ENCODE measurements at regions not wholly inside any gene's neighbourhood (a gene's known extent, or its start where the extent isn't known, plus 50 kb on each side); places are given as distances from the start of the nearest gene placed in this dataset.
"Not testable (repeated sequence)": the region's sequence is repeated elsewhere in the genome, so short reads cannot be mapped to it uniquely, and the experiment has no call there.

DNA sequence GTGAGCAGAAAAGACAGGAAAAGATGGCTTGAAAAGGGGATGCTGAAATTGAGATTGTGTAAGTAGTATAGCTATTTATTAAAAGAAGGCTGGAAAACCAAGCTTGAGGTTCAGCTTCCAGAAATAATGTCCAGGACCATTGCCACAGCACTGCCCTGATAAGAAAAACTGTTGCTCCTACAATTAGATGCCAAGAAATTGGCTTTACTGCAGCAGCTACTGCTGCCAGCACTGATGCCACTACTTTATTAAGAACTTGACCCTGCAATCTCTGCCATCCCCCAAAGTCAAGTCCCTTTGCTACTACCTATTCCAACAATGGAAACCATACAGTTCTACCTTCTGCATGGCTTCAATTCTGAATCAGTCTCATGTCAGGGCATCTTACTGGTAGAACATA is 130.0 kb upstream of the VAMP7 start:
- Mint-ChIP-seq H3K4me3 (no peak overlapping the region), H3K4me1 (no peaks in the 10 kb centered on the region), H3K27me3 (no peaks in the 10 kb centered on the region), H3K36me3 (ENCODE audit: low read depth) (no peaks in the 10 kb centered on the region), H3K27ac (no peak overlapping the region)
- ATAC-seq = no peak
- no peaks in the 10 kb centered on the region for H3K9me3 ChIP-seq (ENCODE audit: control insufficient read depth, low read length, poor library complexity, severe bottlenecking)
- no peak for DNase-seq

DNA sequence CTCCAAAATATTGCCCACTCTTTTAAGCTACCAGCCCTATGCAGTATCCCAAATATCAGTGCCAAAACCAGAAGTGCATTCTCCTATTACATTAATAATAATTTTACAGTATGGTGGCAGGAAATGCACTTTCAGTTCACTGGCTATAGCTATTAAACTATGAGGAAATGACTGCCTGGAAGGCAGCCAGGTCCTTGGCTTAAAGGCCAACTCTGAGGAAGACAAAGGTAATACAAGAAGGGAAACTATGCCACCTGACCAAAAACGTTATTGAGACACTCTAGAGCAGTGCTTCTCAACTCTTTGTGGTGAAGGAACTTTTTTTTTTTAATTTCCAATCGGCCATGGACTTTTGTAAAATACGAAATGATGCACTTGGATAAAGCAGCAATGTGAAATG is 133.6 kb upstream of the VAMP7 start:
- ATAC-seq (no peak), DNase-seq (no peak)
- Mint-ChIP-seq H3K36me3 (ENCODE audit: low read depth) (no peaks in the 10 kb centered on the region), H3K4me3 (no peak overlapping the region), H3K4me1 (no peaks in the 10 kb centered on the region), H3K27ac (no peak overlapping the region), H3K27me3 (no peaks in the 10 kb centered on the region)
- H3K9me3 ChIP-seq (ENCODE audit: control insufficient read depth, low read length, poor library complexity, severe bottlenecking) = no peaks in the 10 kb centered on the region

DNA sequence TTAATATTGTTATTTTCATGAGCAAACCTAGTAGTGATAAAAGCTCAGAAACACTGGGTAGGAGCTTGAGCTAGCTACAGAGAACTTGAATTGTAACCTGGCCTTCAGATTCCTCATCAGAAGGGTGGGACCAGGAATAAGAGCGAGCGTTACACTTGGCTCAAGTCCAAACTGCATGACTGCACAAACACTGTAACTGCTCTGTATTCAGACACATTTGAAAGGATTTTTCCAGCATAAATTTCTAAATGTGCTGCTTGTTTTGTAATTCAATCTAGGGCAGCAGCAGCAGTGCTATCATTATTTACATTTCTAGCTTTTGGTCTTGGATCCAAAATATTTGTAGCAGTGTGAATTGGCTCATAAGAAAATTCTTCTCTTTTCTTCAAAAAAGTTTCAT is 133.0 kb upstream of the TMLHE start:
- DNase-seq = no peak
- H3K4me1 Mint-ChIP-seq = no peaks in the 10 kb centered on the region
- no peaks in the 10 kb centered on the region for H3K9me3 ChIP-seq (ENCODE audit: control insufficient read depth, low read length, poor library complexity, severe bottlenecking)
- H3K27ac Mint-ChIP-seq = no peak overlapping the region
- H3K27me3 Mint-ChIP-seq = no peaks in the 10 kb centered on the region
- H3K36me3 Mint-ChIP-seq (ENCODE audit: low read depth) = no peaks in the 10 kb centered on the region
- H3K4me3 Mint-ChIP-seq = no peak overlapping the region
- ATAC-seq = no peak

DNA sequence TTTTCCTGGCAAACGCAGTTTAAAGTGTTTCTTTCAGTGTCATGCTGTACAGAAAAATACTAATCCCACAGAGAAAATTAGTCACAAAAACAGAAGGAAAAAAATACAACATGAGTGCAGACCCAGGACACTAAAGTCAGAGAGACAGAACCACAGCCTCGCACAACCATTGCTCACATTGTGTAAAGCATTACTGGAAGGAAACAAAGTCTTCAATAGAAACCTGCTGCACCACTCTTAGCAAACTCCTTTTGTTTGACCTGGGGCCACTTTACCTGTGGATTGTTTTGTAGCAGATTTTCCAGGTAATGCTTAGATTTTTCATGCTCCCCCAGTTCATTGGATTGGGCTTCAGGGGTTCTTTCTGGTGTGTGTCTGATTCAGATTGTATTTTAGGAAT is 131.8 kb upstream of the TMLHE start:
- Mint-ChIP-seq H3K27ac (no peak overlapping the region), H3K36me3 (ENCODE audit: low read depth) (no peaks in the 10 kb centered on the region), H3K4me3 (no peak overlapping the region), H3K4me1 (no peaks in the 10 kb centered on the region), H3K27me3 (no peaks in the 10 kb centered on the region)
- ATAC-seq (no peak), DNase-seq (no peak)
- no peaks in the 10 kb centered on the region for H3K9me3 ChIP-seq (ENCODE audit: control insufficient read depth, low read length, poor library complexity, severe bottlenecking)

DNA sequence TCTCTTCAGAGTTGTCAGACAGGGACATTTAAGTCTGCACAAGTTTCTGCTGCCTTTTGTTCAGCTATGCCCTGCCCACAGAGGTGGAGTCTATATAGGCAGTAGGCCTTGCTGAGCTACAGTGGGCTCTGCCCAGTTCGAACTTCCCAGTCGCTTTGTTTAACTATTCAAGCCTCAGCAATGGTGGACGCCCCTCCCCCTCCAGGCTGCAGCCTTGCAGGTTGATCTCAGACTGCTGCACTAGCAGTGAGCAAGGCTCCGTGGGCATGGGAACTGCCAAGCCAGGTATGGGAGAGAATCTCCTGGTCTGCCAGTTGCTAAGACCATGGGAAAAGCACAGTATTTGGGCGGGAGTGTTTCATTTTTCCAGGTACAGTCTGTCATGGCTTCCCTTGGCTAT is 115.6 kb upstream of the TMLHE start:
- H3K4me1 Mint-ChIP-seq; H3K27ac Mint-ChIP-seq; H3K27me3 Mint-ChIP-seq; H3K4me3 Mint-ChIP-seq; H3K9me3 ChIP-seq (ENCODE audit: control insufficient read depth, low read length, poor library complexity, severe bottlenecking); H3K36me3 Mint-ChIP-seq (ENCODE audit: low read depth); DNase-seq; ATAC-seq: not testable (repeated sequence)

DNA sequence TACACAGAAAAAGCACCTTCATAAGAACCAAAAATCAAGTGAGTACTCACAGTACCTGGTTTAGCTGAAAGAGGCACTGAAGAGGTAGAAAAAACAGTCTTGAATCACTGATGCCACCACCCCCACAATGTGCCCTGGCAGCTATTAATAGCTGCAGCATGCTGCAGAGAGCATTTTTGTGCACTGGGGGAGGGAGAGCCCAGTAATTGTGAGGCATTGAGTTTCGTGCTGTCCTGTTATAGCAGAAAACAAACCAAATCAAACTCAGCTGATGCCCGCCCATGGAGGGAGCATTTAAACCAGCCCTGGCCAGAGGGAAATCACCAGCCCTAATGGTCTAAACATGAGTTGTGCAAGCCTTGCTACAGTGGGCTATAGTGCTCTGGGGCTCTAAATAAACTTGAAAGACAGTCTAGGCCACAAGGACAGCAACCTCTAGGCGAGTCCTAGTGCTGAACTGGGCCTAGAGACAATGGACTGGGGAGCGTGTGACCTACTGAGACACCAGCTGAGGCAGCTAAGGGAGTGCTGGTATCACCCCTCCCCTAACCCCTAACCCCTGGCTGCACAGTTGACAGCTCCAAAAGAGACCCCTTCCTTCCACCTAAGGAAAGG is 106.3 kb upstream of the TMLHE start:
- Mint-ChIP-seq H3K27me3 (no peaks in the 10 kb centered on the region), H3K27ac (no peak overlapping the region), H3K4me3 (no peak overlapping the region), H3K36me3 (ENCODE audit: low read depth) (no peaks in the 10 kb centered on the region), H3K4me1 (no peaks in the 10 kb centered on the region)
- DNase-seq = no peak
- no peak for ATAC-seq
- H3K9me3 ChIP-seq (ENCODE audit: control insufficient read depth, low read length, poor library complexity, severe bottlenecking) = no peaks in the 10 kb centered on the region

DNA sequence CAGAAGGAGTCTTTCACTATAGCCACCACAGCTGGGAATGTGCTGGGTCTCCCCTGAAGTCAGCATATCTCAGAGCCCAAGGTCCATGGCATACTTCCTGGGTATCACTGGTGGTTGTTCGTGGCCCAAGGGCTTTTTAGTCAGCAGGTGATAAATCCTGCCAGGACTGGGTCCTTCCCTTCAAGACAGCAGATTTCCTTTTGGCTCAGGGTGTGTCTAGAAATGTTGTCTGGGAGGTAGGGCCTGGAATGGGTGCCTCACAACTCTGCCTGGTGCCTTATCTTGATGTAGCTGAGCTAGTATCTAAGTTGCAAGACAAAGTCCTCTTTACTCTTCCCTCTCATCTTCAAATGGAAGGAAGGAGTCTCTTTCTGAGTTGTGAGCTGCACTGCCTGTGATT is 102.4 kb upstream of the TMLHE start:
- Mint-ChIP-seq H3K27me3 (no peaks in the 10 kb centered on the region), H3K4me1 (no peaks in the 10 kb centered on the region), H3K36me3 (ENCODE audit: low read depth) (no peaks in the 10 kb centered on the region), H3K4me3 (no peak overlapping the region), H3K27ac (no peak overlapping the region)
- no peaks in the 10 kb centered on the region for H3K9me3 ChIP-seq (ENCODE audit: control insufficient read depth, low read length, poor library complexity, severe bottlenecking)
- no peak for DNase-seq
- ATAC-seq = no peak

DNA sequence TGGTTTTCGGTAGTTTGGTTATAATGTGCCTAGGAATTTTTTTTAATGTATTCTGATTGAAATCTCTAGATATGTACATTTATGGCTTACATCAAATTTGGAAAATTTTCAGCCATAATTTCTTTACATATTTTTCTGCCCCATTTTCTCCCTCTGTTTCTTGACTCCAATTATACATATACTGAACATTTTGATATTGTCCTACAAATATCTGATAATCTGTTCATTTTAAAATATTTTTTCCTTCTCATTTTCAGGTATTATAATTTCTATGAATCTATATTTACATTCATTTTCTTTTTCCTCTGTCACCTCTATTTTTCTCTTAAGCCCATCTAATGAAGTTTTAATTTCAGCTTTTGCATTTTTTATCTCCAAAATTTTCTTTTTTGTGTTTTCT is 82.7 kb upstream of the TMLHE start:
- Mint-ChIP-seq H3K4me3 (no peak overlapping the region), H3K36me3 (ENCODE audit: low read depth) (no peaks in the 10 kb centered on the region), H3K27ac (no peak overlapping the region), H3K4me1 (no peaks in the 10 kb centered on the region), H3K27me3 (no peaks in the 10 kb centered on the region)
- no peak for DNase-seq
- no peaks in the 10 kb centered on the region for H3K9me3 ChIP-seq (ENCODE audit: control insufficient read depth, low read length, poor library complexity, severe bottlenecking)
- no peak for ATAC-seq

DNA sequence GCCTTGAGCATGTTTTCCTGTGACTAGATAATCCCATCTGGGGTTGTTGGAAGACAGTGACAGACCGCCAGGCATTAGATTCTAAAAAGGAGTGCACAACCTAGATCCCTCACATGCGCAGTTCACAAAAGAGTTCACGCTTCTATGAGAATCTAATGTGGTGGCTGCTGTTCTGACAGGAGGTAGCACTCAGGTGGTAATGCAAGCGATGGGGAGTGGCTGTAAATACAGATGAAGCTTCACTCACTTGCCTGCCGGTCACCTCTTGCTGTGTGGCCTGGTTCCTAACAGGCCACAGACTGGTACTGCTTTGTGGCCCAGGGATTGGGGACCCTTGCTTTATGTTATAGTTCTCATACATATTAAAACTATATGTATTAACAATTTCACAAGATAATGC is 81.9 kb upstream of the TMLHE start:
- Mint-ChIP-seq H3K4me1 (no peaks in the 10 kb centered on the region), H3K36me3 (ENCODE audit: low read depth) (no peaks in the 10 kb centered on the region), H3K27ac (no peak overlapping the region), H3K27me3 (no peaks in the 10 kb centered on the region), H3K4me3 (no peak overlapping the region)
- H3K9me3 ChIP-seq (ENCODE audit: control insufficient read depth, low read length, poor library complexity, severe bottlenecking) = no peaks in the 10 kb centered on the region
- ATAC-seq = no peak
- DNase-seq = no peak

DNA sequence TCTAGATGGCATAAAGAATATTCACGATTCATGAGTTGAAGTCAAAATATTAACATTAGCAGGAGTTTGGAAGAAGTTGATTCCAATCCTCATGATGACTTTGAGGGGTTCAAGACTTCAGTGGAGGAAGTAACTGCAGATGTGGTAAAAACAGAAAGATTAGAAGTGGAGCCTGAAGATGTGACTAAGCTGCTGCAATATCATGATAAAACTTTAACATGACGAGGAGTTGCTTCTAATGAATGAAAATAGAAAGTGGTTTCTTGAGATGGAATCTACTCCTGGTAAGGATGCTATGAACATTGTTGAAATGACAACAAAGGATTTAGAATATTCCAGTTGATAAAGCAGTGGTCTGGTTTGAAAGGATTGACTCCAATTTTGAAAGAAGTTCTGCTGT is 70.1 kb upstream of the TMLHE start:
- Mint-ChIP-seq H3K4me3 (no peak overlapping the region), H3K4me1 (no peaks in the 10 kb centered on the region), H3K27ac (no peak overlapping the region), H3K36me3 (ENCODE audit: low read depth) (no peaks in the 10 kb centered on the region), H3K27me3 (no peaks in the 10 kb centered on the region)
- H3K9me3 ChIP-seq (ENCODE audit: control insufficient read depth, low read length, poor library complexity, severe bottlenecking) = no peaks in the 10 kb centered on the region
- no peak for DNase-seq
- ATAC-seq = no peak

DNA sequence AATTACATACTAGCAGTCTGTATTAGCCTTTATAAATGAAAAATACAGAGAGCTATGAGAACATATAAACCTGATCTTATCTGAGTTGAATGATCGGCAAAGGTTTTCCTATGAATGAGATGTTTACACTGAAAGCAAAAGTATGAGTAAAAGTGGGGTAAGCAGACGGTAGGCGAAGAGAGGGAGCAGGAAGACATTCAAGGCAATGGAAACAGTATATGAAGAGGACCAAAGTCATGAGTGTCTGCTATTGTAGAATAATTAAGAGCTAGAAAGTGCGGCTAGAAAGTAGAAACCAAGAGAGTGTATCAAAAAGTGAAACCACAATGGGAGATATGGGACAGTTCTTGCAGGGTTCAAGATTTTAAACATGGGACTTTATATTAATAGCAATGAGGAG is 67.0 kb upstream of the TMLHE start:
- DNase-seq = no peak
- ATAC-seq = no peak
- no peaks in the 10 kb centered on the region for H3K9me3 ChIP-seq (ENCODE audit: control insufficient read depth, low read length, poor library complexity, severe bottlenecking)
- Mint-ChIP-seq H3K27me3 (no peaks in the 10 kb centered on the region), H3K4me1 (no peaks in the 10 kb centered on the region), H3K36me3 (ENCODE audit: low read depth) (peaks cover 2% of the 10 kb centered on the region), H3K27ac (no peak overlapping the region), H3K4me3 (no peak overlapping the region)

DNA sequence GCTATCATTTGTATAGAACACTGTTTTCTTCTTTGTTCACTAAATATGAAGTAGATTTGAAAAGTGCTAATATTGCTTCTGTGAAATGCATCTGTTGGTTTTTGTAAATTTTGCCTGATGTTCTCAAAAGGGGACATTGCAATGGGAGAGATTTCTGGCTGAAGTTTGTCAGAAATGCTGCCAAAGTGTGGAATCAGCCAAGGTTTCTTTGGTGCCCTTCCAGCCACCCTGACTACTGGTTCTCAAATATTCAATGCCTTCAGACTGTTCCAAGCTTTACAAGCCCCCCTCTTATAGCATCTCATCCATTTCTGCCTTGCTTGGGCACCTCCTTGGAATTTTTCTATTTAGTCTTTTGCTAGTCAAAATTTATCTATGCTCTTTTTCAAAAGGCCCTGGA is 60.6 kb upstream of the TMLHE start:
- Mint-ChIP-seq H3K4me3 (no peak overlapping the region), H3K27ac (no peak overlapping the region), H3K27me3 (no peaks in the 10 kb centered on the region), H3K4me1 (no peaks in the 10 kb centered on the region), H3K36me3 (ENCODE audit: low read depth) (peaks cover 2% of the 10 kb centered on the region)
- ATAC-seq (no peak), DNase-seq (no peak)
- no peaks in the 10 kb centered on the region for H3K9me3 ChIP-seq (ENCODE audit: control insufficient read depth, low read length, poor library complexity, severe bottlenecking)

DNA sequence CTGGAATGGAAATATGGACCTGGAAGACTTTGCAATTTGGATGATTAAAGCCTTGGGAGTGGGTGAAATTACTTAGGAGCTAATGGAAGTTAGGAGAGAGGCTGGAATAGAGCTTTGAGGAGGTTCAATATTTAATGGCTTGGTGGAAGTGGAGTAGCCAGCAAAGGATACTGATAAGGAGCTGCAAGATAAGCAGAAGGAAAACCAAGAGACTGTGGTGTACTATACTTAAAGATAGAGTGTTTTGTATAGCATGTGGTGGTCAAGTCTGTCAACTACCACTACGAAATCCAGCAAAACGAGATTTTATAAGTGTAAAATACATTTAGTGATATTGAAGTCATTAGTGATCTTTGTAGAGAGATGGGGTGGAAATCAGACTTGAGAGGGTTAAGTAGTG is 54.0 kb upstream of the TMLHE start:
- Mint-ChIP-seq H3K4me3 (no peak overlapping the region), H3K27me3 (no peaks in the 10 kb centered on the region), H3K36me3 (ENCODE audit: low read depth) (no peaks in the 10 kb centered on the region), H3K4me1 (no peaks in the 10 kb centered on the region), H3K27ac (no peak overlapping the region)
- no peaks in the 10 kb centered on the region for H3K9me3 ChIP-seq (ENCODE audit: control insufficient read depth, low read length, poor library complexity, severe bottlenecking)
- DNase-seq (no peak), ATAC-seq (no peak)
